HG02970 (cell line): ENCODE measurements at regions not wholly inside any gene's neighbourhood (a gene's known extent, or its start where the extent isn't known, plus 50 kb on each side); places are given as distances from the start of the nearest gene placed in this dataset.
"Not testable (repeated sequence)": the region's sequence is repeated elsewhere in the genome, so short reads cannot be mapped to it uniquely, and the experiment has no call there.

Experiments
- ATAC-seq: cut with Tn5 transposase; IDR thresholded peaks from one replicate; pipeline ENCODE4 v1.9.1; 2021; ENCODE audit warnings: mild to moderate bottlenecking, moderate library complexity, moderate number of reproducible peaks; ENCODE audit not compliant: unreplicated experiment, low FRiP score

DNA sequence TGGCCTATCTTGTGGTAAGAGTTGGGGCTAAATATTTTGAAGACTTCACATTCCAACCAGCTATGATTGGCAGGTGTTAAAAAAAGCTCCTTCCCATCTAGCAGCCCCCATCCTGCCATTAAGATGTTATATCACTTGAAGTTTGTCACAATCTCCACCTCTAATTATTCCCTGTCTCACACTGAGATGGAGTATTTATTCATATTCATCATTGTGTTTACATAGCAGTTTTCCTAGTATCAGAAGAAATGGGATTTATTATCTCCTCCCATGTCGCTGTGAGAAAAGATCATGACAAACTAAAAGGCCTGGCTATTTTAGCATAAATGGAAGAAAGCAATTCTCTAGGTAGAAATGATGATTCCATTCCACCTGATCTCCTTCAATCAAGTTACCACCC, 653.6 kb downstream of the GABRG2 start:
- ATAC-seq, result no peak

DNA sequence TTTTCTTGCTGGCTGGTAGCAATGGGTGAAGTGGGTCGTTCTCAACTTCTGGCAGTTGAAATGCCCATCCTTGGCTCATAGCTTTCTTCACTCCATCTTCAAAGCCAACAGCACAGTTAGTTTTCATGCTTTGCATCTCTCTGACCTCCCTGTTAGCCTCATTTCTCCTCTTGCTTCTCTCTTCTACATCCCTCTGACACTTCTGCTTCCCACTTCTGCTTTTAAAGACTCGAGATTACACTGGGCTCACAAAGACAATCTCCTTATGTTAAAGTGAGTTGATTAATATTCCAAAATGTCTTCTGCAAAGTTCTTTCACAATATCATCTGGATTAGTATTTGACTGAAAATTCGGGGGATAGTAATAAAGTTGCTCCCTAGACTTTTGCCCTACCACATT, 684.8 kb upstream of the CCNG1 start:
- ATAC-seq, result no peak

DNA sequence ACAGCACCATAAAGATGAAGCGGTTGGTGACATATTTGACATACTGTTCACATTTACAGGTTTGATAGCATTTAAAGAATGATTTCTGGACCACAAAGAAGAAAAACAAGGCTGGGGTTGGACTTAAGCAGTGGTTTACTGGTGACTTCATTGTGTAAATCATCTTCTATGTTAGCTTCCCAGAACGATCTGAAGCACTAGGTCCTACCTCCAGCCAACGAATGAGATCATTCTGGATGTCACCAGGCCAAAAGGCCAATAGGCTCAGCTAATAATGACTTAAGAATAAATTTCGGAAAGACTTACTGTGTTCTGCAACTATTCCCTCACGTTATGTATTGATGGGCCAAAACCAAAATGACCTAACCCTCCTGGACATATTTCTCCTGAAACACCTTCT, 675.3 kb upstream of the CCNG1 start:
- no peak for ATAC-seq

DNA sequence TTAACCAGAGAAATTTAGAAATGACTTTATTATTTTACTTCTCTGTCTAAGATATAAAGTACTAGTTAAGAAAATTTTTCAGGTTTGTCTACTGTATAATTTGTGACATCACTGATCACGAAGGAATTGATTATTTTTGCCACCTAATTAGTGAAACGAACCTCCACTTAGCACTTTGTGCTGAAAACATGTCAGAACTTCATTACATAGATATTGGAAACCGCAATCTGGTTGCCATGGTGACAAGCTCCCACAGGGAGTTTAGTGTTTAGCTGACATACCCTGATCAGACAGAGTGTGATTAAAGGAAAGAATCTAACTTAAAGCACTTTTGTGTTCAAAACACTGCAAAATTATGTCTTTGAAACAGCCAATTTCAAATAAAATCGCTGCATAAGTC, 668.4 kb upstream of the CCNG1 start:
- ATAC-seq, result no peak

DNA sequence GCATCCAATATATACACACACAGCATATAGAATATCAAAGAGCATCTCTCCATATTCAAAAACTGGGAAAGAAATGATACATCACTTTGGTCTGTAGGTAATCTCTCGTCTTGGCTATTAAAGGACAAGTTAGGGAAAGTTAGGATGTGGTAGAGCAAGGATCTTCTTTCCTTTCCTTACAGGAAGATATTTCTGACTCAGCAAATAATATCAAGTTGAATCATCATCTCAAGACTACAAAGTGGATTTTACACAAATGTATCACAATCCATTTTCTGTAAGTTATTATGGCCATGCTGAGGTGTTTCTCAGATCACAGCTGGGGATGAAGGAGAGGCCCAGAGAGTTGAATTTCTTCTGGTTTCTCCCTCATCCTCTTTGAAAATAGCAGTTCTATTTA, 651.7 kb upstream of the CCNG1 start:
- no peak for ATAC-seq

DNA sequence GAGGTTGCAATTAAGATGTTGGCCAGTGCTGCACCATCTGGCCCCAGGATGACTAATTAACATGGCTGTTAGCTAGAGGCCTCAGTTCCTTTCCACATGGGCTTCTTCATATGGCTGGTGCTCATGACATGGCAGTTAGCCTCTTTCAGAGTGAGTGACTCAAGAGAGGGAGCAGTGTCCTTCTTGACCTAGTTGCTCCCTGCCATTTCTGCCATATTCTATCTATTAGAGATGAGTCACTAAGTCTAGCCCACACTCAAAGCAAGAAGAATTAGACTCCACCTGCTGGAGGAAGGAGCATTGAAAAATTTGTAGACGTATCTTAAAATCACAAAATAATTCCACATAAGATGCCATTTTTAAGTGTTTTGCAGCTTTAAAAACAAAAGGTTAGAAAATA, 651.2 kb upstream of the CCNG1 start:
- ATAC-seq, result no peak

DNA sequence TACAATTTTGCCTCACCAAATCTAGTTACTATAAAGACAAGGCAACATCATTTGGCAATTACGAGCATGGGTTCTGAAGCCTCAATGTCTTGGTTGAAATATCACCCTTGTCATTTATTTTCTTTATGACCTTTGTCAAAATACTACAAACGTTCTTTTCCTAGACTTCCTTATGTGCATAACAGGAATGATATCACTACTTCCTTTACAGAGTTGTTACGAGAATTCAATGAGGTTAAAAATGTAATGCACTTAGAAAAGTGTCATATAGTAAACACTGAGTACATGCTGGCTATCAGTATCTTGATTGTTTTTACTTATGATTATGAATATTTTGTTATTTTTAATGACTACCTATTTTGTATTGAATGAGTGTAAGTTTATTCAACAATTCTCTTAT, 640.9 kb upstream of the CCNG1 start:
- ATAC-seq, result no peak

DNA sequence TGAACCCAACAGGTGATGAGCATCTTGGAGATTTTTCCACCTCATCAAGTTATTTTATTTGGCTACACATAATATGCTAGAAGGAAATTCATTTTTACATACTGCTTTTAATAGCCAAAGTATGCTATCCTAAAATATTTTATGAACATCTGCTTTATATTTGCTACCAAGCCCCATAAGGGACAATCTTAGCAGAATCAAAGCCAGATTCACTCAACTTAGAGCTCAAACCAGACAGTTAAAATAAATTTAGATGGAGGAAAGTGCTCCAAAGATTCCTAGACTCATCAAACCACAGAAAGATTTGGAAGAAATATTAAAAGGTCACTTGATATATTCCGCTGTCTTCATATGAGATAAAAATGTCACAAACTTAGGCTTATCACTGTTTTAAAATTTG, 637.1 kb upstream of the CCNG1 start:
- no peak for ATAC-seq

DNA sequence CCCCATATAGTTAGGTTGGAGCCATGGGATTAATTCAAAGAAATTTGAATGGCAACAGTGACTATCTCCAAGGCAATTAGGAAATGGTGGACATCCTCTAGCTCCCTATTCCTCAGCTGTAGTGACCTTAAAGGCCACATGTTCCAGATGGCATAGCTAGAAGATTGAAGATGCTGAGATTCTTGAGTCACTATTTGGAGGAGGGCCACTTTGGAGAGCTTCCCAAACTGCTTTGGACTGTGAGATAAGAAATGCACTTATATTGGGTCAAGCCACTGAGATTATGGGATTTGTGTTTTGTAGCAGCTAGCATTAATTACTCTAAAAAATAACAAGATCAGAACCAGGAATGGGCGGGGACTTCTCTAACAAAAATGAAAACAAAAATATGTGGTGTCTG, 636.2 kb upstream of the CCNG1 start:
- ATAC-seq, result no peak

DNA sequence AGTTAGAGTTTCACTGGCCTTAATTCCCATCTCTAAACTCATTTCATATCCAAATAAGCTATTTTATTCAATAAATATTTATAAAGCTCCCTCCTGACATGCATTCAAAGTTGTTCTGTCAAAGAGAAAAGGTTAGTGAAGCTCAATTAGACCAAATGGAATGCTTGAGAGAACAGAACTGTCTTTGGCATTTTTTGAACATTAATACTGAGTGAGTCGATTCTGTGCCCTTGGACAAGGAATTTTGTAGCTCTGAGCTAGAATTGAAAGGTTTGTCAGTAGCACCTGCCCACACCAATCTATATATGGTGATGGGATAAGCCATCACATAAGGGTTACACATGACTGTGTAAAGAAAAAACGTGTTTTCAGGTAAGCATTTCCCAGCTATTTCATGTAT, 631.2 kb upstream of the CCNG1 start:
- no peak for ATAC-seq

DNA sequence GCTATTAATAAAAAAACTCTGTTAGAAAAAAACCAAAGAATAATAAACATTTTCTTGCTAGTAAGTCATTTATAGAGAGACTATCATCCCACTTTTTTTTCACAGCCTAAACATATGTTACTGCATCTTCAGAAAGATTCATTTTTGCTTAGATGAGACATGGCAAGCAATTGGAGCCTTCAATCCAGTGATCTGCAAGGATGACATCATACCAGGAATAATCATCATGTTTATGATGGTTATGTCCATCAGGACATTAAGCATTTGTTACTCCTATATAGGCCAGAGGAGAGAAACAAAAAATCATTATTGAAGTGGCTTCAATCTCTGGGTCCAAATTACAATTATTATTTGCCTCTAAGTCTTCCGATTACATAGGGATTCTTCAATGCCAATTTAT, 626.3 kb upstream of the CCNG1 start:
- ATAC-seq, result no peak

DNA sequence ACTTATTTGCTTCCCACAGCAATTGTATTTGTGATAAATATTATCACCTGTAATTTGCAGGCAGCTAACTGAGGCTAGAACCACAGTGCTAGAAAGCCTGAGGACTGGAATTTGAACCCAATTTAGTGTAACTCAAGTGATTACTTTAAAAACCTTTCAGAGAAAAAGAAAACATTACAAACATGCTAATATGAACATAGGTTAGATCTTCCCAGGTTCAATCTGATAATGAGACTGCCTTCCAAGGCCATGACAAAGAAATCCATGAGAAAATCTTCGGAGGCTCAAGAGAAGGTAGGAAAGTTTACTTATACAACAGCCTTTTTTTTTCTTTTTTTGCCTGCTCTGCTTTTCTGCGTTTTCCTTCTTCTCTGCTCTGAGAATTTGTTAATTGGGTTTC, 620.6 kb upstream of the CCNG1 start:
- no peak for ATAC-seq

DNA sequence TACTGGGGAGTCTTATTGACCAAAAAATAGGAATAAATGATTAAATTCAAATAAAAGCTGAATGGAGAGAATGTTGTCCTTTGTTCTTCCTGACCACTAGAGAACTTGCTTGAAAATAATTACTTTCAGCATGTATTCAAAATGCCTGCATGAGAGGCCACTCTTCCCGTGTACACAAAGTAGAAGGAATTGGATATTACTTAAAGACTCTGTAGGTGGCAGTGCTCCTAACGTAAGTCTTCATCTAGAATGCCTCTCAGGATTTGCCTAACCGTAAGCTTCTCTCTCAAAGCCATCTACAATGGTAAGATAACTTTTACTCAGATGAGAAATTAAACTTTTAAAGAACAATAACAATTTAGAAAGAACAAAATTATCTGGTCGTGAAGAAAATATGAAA, 620.0 kb upstream of the CCNG1 start:
- no peak for ATAC-seq

DNA sequence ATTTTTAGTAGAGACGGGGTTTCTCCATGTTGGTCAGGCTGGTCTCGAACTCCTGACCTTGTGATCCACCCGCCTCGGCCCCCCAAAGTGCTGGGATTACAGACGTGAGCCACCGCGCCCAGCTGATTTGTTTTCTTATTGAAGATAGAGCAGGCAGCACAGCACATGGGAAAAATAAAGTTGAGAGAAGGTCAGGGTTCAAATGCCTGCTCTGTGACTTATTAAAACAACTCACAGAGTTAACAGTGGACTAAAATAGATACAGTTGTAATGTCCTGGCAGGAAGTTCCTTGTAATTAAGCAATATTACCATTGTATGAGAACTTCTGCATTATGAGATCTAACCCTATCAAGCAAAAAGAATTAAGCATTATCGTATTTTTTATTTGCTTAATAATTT, 615.7 kb upstream of the CCNG1 start:
- not testable (repeated sequence) for ATAC-seq

DNA sequence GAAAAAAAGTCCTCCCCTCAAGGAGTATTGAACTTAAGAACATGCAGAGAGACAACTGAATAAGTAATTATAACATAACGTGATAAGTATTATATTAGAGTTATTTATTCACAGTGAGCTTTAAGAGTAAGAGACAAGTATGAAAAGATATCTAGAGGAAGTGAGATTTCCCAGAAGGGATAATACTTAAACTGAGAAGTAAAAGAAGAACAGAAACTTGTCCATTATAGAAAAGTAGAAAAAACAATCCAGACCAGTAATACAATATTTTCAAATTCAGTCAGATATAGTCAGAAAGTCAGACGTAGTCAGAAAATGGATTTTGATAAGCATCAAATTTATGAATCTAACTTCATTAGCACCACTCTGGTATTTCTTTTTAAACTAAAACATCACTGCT, 613.0 kb upstream of the CCNG1 start:
- ATAC-seq, result peak; percentile 85

DNA sequence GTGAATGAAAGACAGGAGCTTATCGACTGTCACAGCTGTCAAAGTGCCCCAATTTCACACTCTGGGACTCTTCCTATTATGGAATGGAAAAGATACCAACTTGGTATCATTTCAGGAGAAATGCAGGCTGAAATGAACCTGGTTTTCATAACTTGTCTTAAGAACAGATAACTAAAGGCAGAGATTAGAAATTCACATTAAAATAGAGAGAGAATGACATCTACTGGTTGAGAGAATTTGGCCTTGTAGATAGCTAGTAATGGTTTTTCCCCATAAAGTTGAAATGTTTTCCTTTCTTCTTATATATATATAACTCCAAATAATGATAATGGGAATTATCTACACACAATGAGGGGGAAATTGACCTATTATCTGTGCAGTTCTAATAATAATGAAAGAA, 600.2 kb upstream of the CCNG1 start:
- ATAC-seq, result no peak

DNA sequence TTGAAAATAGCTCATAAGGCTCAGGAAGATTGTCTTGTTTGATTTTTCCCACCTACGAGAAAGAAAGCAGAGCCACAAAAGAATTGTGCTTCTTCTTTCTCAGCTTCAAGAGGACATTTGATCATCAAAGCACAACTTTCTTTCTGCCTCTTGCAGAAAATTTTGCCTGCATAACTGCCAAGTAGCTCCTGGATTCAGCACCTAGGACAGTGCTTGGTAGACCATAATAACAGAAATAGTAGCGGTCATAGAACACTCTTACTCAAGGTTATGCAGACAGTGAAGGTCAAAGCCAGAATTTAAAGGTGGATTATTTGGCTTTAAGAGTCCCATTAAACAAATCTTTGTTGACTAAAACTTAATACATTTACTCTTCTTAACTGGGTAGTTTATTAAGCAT, 594.7 kb upstream of the CCNG1 start:
- ATAC-seq, result no peak

DNA sequence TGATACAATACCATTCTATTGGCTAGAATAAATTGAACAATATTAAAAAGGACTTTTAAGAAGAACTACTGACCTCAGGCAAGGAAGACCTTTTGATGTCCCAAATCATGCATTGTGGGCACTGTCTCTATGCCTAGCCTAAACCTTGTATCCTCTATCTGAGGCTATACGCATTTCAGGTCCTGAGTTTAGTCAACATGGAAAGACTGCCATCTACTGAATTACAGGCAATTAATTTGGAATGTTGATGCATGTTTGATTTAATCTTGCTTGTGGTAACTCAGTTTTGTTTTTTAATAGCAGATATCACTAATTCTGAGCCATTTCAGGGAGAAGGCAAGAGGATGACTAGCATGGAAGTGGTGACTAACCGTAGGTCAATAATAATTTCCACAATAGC, 585.3 kb upstream of the CCNG1 start:
- ATAC-seq, result no peak

DNA sequence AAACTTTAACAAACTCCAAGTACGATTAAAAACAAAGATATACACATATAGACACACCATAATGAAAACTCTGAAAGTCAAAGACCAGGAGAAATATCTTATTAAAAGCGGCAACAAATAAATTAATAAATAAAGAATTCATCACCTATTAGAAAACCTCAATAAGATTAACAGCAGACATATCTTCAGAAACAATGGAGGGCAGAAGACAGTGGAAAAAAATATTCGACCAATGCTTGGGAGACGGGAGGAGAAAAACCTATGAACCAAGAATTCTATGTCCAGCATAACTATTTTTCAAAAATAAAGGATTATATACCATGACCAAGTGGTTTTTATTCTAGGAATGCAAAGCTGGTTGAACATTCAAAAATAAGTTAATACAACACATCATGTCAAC, 578.6 kb upstream of the CCNG1 start:
- no peak for ATAC-seq

DNA sequence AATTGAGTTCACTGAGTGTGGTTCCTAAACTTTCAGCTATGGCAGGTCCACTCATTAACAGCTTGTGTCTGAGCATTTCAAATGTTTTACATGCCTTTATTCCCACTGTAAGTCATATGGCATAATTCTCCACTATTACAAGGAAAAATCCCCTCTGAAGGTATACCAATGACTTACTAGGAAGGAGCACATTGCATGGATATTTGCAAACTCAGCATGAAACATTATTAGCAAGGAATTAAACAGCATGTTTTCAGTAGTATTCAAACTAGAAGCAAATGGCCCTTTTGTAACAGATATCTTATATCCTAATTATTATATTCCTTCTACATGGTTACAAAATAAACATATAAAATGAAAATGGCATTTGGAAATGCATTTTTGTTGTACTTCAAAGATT, 566.4 kb upstream of the CCNG1 start:
- ATAC-seq, result no peak

DNA sequence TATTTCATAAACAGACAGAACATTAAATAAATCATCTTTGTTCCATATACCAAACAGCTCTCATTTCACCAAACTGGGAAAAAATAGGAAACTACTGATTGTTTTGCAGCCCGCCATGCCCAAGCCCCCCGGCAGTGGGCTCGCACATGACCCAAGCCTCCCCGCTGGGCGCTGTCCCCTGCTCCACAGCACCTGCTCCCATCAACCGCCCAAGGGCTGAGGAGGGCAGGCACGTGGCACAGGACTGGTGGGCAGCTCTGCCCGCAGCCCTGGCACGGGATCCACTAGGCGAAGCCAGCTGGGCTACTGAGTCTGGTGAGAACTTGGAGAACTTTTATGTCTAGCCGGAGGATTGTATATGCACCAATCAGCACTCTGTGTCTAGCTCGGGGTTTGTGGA, 554.8 kb upstream of the CCNG1 start:
- ATAC-seq, result no peak

DNA sequence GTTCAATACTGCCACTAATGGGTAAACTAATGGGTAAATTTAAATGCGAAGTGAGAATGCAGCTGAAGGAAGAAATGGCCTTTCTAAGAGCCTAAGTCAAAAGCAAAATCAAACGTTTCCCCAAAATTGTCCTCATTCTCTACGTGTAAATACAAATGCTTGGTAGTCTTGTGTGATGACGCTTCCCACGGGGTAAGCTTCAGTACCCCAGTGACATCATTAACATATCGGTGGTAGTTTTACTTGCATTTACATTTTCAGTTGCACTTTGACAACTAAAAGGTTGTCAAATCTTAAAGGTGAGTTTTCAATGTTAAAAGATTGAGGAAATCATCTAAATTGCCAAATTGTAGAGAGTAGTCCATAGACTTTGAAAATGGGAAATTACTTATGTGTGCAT, 550.7 kb upstream of the CCNG1 start:
- ATAC-seq, result no peak

DNA sequence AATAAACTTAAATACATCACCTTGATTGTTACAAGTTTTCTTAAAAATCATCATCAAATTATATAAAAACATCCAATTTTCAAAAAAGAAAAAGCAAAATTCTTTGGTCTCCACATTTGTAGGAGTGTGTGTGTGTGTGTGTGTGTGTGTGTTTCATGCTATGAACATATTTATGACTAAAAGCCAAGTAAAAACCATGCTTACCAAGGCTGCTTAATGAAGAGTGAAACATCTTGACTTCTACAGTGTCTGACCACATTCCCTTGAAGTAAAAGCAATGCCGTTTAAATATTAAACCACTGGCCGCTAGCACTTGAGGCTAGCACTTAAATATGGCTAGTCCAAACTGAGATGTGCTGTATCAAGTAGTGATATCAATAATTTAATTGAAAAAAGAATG, 549.1 kb upstream of the CCNG1 start:
- no peak for ATAC-seq

DNA sequence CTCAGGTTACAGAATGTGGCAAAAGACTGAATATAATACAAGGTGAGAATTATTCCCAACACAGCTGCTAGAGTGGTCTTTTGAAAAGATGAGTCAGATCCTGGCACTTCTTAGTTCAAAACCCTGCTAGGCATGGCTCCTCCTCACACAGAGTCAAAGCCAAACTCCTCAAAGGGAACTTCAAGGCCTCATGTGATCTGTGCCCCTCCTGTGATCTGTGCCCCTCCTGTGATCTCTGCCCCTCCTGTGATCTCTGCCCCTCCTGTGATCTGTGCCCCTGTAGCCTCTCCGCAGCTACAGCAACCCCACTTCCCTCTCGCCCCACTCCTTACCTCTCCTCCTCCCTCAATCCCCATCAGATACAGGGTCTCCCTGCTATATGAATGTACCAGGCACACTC, 525.5 kb upstream of the CCNG1 start:
- no peak for ATAC-seq
